B cell (primary cell): ENCODE measurements at regions not wholly inside any gene's neighbourhood (a gene's known extent, or its start where the extent isn't known, plus 50 kb on each side); places are given as distances from the start of the nearest gene placed in this dataset.

Experiments used
- ATAC-seq: fragments of 200-7000 bp; cut with Tn5 transposase; one replicate; pipeline ENCODE4 v1.10.0; 2021; ENCODE audit warnings: low read depth, mild to moderate bottlenecking, moderate number of reproducible peaks, moderate library complexity
- CTCF ChIA-PET: fragments of 350-600 bp; sonication (Branson Sonifier 250); formaldehyde crosslinking; loops from one replicate; lab custom pipeline; 2021; ENCODE audit warnings: antibody characterized with exemption, inconsistent platforms; lab: Charles Lee
- POLR2A ChIA-PET: fragments of 350-600 bp; sonication (Branson Sonifier 250); formaldehyde crosslinking; loops from one replicate; lab custom pipeline; 2021; ENCODE audit warnings: antibody characterized with exemption; lab: Charles Lee
- DNase-seq: peaks from one replicate; pipeline ENCODE4 v3.0.0; 2013
- H2AFZ ChIP-seq: 2 replicates; pipeline ENCODE4 v1.6.1; 2012; ENCODE audit warnings: mild to moderate bottlenecking, low read depth, low read length; ENCODE audit not compliant: insufficient read depth, poor library complexity, severe bottlenecking
- H3K27ac ChIP-seq, 2 donors: 1 replicate in 1 of 2; 2 replicates in 1 of 2; pipeline ENCODE4 v1.5.1; 2012 to 2013; ENCODE audit warnings: low read length in 2 of 2, mild to moderate bottlenecking in 2 of 2, moderate library complexity in 1 of 2
- H3K27me3 ChIP-seq, 4 experiments: fragments of 200-600 bp in 1 of 4; sonication (generic) in 1 of 4; replicated peaks in 1 of 4; 1 replicate in 2 of 4; 2 replicates in 2 of 4; pipeline versions ENCODE4 v1.6.1 to v1.7.0; 2013 to 2016; ENCODE audit warnings: low read length in 3 of 4, mild to moderate bottlenecking in 2 of 4, mixed read lengths in 1 of 4, moderate library complexity in 1 of 4; ENCODE audit not compliant: insufficient read depth in 4 of 4, control insufficient read depth in 3 of 4; ENCODE audit errors: control extremely low read depth in 1 of 4
- H3K36me3 ChIP-seq, 2 experiments: replicated peaks in 1 of 2; 1 replicate in 1 of 2; 2 replicates in 1 of 2; pipeline versions ENCODE4 v1.6.1 to v1.7.1; 2013; ENCODE audit warnings: low read length in 1 of 2; ENCODE audit not compliant: insufficient read depth in 2 of 2, control insufficient read depth in 1 of 2; ENCODE audit errors: control extremely low read depth in 1 of 2, extremely low read depth in 1 of 2
- H3K4me1 ChIP-seq, 2 donors: fragments of 200-600 bp in 1 of 2; sonication (generic) in 1 of 2; 1 replicate in 1 of 2; 2 replicates in 1 of 2; pipeline versions ENCODE4 v1.5.1 to v1.6.1; 2013 to 2017; ENCODE audit warnings: low read length in 2 of 2; ENCODE audit not compliant: control insufficient read depth in 2 of 2, insufficient read depth in 2 of 2
- H3K4me2 ChIP-seq: replicated peaks from 2 replicates; pipeline ENCODE3; 2012; ENCODE audit warnings: mild to moderate bottlenecking, low read depth, low read length; ENCODE audit not compliant: poor library complexity, severe bottlenecking
- H3K4me3 ChIP-seq, 5 experiments: fragments of 200-600 bp in 1 of 5; sonication (generic) in 1 of 5; 1 replicate in 3 of 5; 2 replicates in 2 of 5; pipeline versions ENCODE4 v1.5.1 to v1.7.0; 2011 to 2016; ENCODE audit warnings: low read length in 4 of 5, mild to moderate bottlenecking in 4 of 5, low read depth in 2 of 5, control low read depth in 1 of 5, moderate library complexity in 1 of 5; ENCODE audit not compliant: insufficient read depth in 1 of 5; ENCODE audit errors: control extremely low read depth in 1 of 5, extremely low read depth in 1 of 5
- H3K79me2 ChIP-seq: fragments of 200-600 bp; sonication (generic); one replicate; pipeline ENCODE4 v1.6.0; 2016; ENCODE audit warnings: low read length; ENCODE audit not compliant: control insufficient read depth, insufficient read depth
- H3K9ac ChIP-seq: fragments of 200-600 bp; sonication (generic); 2 replicates; pipeline ENCODE4 v1.6.1; 2017; ENCODE audit warnings: mild to moderate bottlenecking, low read length, moderate library complexity
- H3K9me3 ChIP-seq, 3 donors: one replicate each; pipeline versions ENCODE4 v1.6.1 to v1.7.1; 2013; ENCODE audit warnings: low read length in 2 of 3; ENCODE audit not compliant: control insufficient read depth in 2 of 3, insufficient read depth in 1 of 3; ENCODE audit errors: control extremely low read depth in 1 of 3
- H4K20me1 ChIP-seq: 2 replicates; pipeline ENCODE4 v1.6.0; 2012; ENCODE audit warnings: mild to moderate bottlenecking, low read length; ENCODE audit not compliant: insufficient read depth, control insufficient read depth, poor library complexity, severe bottlenecking
- H3K27ac Mint-ChIP-seq: one replicate; pipeline ENCODE4 v1.8.0; 2021; ENCODE audit warnings: mixed read lengths
- H3K27me3 Mint-ChIP-seq: one replicate; pipeline ENCODE4 v1.8.0; 2021; ENCODE audit warnings: mixed read lengths
- H3K4me1 Mint-ChIP-seq: one replicate; pipeline ENCODE4 v1.8.0; 2021; ENCODE audit warnings: mixed read lengths
- H3K4me3 Mint-ChIP-seq: one replicate; pipeline ENCODE4 v1.8.0; 2021; ENCODE audit warnings: mixed read lengths
- H3K9me3 Mint-ChIP-seq: one replicate; pipeline ENCODE4 v1.8.0; 2022; ENCODE audit warnings: mixed read lengths; ENCODE audit not compliant: insufficient read depth
- EZH2 ChIP-seq: IDR thresholded peaks from 2 replicates; pipeline ENCODE4 v1.6.1; 2012; ENCODE audit warnings: borderline replicate concordance, low read depth, mild to moderate bottlenecking, moderate library complexity, low read length; ENCODE audit not compliant: insufficient read depth, poor library complexity, severe bottlenecking
- WGBS: methylation state at CpG from one replicate; pipeline ENCODE4 v1.1.5; 2013; ENCODE audit warnings: missing lambda C conversion rate; ENCODE audit not compliant: insufficient coverage; 5-methylcytosine and 5-hydroxymethylcytosine counted together
- intact Hi-C: fragments of 100-400 bp; cut with micrococcal nuclease; formaldehyde crosslinking; loops from one replicate; pipeline ENCODE4 v1.10.0; 2022
- TF ChIP-seq, protein P1 (sequence below): fragments of 200-600 bp; IDR thresholded peaks from one replicate; pipeline ENCODE4 v1.8.0; 2022; ENCODE audit warnings: antibody characterized with exemption, mild to moderate bottlenecking

DNA sequence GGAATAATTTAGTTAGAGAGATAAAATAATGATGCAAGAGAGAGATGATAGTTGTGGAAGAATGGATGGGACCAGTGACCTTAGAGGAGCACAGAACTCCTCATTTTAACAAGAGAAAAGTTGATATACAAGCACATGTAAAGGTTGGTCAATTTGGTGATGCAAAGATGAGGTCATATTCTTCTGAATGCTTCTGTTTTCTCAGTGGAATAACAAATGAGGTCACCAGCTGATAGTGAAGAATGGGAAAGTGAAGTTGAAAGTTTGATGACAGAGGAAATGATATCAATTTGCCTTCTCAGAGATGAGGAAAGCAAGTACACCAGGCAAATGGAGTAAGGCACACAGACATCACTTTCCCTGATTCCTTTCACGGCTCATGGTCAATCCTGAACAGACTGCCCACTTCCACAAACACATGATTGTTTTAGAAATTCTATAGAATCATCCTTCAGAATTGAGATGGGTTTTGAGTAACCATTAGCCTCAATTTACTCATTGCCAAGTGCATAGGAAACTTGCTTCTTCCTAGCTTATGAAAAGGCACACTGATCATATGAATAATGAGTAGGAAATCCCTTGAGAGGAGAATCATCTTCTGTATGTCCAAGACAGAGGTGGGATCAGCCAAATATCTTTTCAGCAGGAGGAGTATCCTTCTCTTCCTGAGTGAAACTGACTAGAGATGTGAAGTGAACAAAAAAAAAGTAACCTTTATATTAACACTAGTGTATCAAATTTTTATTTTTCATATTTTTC is 82.4 kb upstream of the TCF21 start:
- H3K79me2 ChIP-seq: no peaks in the 10 kb centered on the region
- DNase-seq (no peak), ATAC-seq (no peak)
- no peaks in the 10 kb centered on the region for H3K9me3 Mint-ChIP-seq
- no peaks in the 10 kb centered on the region for H4K20me1 ChIP-seq
- no peaks in the 10 kb centered on the region for H3K27me3 ChIP-seq
- H3K36me3 ChIP-seq: no peaks in the 10 kb centered on the region
- H3K9me3 ChIP-seq: no peaks in the 10 kb centered on the region
- no peak overlapping the region for H3K4me3 ChIP-seq
- H3K27ac ChIP-seq: no peak overlapping the region
- H3K27me3 Mint-ChIP-seq: peaks cover 17% of the 10 kb centered on the region
- ChIA-PET POLR2A (no interaction called here), CTCF (interaction anchor here (0.6 to 2.1 kb wide), 2 partner anchors 10 to 275 kb away, joined by 4 to 5 read pairs; no protein-coding TSS in a partner anchor)
- no peak overlapping the region for H3K27ac Mint-ChIP-seq
- no CpG with 5 or more reads among the region's 1 CpG for whole genome bisulfite sequencing
- H3K4me3 Mint-ChIP-seq: no peak overlapping the region
- peaks cover 3% of the 10 kb centered on the region for H3K4me1 Mint-ChIP-seq
- H3K4me2 ChIP-seq: no peak overlapping the region
- H3K4me1 ChIP-seq: peaks cover 0 to 2% of the 10 kb centered on the region in 2 donors
- intact Hi-C loops: no loop called here
- no peak for TF ChIP-seq EZH2
- TF ChIP-seq, protein P1, sequence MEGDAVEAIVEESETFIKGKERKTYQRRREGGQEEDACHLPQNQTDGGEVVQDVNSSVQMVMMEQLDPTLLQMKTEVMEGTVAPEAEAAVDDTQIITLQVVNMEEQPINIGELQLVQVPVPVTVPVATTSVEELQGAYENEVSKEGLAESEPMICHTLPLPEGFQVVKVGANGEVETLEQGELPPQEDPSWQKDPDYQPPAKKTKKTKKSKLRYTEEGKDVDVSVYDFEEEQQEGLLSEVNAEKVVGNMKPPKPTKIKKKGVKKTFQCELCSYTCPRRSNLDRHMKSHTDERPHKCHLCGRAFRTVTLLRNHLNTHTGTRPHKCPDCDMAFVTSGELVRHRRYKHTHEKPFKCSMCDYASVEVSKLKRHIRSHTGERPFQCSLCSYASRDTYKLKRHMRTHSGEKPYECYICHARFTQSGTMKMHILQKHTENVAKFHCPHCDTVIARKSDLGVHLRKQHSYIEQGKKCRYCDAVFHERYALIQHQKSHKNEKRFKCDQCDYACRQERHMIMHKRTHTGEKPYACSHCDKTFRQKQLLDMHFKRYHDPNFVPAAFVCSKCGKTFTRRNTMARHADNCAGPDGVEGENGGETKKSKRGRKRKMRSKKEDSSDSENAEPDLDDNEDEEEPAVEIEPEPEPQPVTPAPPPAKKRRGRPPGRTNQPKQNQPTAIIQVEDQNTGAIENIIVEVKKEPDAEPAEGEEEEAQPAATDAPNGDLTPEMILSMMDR: no peak
- no peak overlapping the region for H2AFZ ChIP-seq
- H3K9ac ChIP-seq: no peak overlapping the region

DNA sequence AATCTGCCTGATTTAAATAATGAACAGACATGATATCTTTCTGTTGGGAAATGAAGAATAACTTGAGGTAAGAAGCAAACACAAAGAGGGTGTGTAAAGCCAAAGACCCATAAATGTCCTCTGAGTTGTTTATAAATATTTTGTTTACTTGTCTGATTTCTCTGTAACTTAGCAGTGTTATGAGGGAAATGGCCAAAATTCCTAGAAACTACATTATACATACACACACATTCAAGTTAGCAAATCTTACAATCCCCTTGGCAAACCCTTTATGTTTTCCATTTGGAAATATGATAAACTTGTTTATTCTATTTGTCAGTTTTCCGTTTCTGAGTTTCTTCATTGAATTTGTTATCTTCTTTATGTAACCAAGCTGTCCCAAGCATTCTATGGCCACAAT is 81.4 kb upstream of the TCF21 start:
- Histone ChIP-seq H3K4me1 (peaks cover 0 to 2% of the 10 kb centered on the region in 2 donors), H3K27me3 (no peaks in the 10 kb centered on the region), H2AFZ (no peak overlapping the region), H3K9ac (no peak overlapping the region), H3K9me3 (no peaks in the 10 kb centered on the region), H4K20me1 (no peaks in the 10 kb centered on the region), H3K27ac (no peak overlapping the region), H3K4me2 (no peak overlapping the region), H3K79me2 (no peaks in the 10 kb centered on the region), H3K4me3 (no peak overlapping the region), H3K36me3 (no peaks in the 10 kb centered on the region)
- intact Hi-C loops: no loop called here
- no peaks in the 10 kb centered on the region for H3K9me3 Mint-ChIP-seq
- DNase-seq (no peak), ATAC-seq (no peak)
- TF ChIP-seq, protein P1: no peak
- no peak for TF ChIP-seq EZH2
- WGBS: no CpG with 5 or more reads among the region's 1 CpG
- CTCF ChIA-PET: interaction anchor here (0.6 kb wide), 1 partner anchor 274 kb away, joined by 4 read pairs; no protein-coding TSS in a partner anchor
- H3K27ac Mint-ChIP-seq: no peak overlapping the region
- peaks cover 3% of the 10 kb centered on the region for H3K4me1 Mint-ChIP-seq
- POLR2A ChIA-PET: no interaction called here
- H3K27me3 Mint-ChIP-seq: peaks cover 12% of the 10 kb centered on the region
- no peak overlapping the region for H3K4me3 Mint-ChIP-seq
